Glutamatergic neuron (in vitro differentiated cells): ENCODE measurements at regions not wholly inside any gene's neighbourhood (a gene's known extent, or its start where the extent isn't known, plus 50 kb on each side); places are given as distances from the start of the nearest gene placed in this dataset.
"Not testable (repeated sequence)": the region's sequence is repeated elsewhere in the genome, so short reads cannot be mapped to it uniquely, and the experiment has no call there.

Experiments used
- DNase-seq: peaks from one replicate; pipeline ENCODE4 v3.0.0; 2022
- H3K27ac Mint-ChIP-seq: one replicate; pipeline ENCODE4 v1.8.0; 2020; ENCODE audit warnings: mild to moderate bottlenecking, mixed read lengths, inconsistent platforms; ENCODE audit not compliant: unreplicated experiment
- H3K27me3 Mint-ChIP-seq: one replicate; pipeline ENCODE4 v1.8.0; 2020; ENCODE audit warnings: mild to moderate bottlenecking, moderate library complexity, mixed read lengths, inconsistent platforms; ENCODE audit not compliant: unreplicated experiment
- H3K36me3 Mint-ChIP-seq: one replicate; pipeline ENCODE4 v1.8.0; 2020; ENCODE audit warnings: mild to moderate bottlenecking, mixed read lengths, inconsistent platforms; ENCODE audit not compliant: unreplicated experiment
- H3K4me1 Mint-ChIP-seq: one replicate; pipeline ENCODE4 v1.8.0; 2020; ENCODE audit warnings: mild to moderate bottlenecking, low read depth, mixed read lengths, inconsistent platforms; ENCODE audit not compliant: unreplicated experiment
- H3K4me3 Mint-ChIP-seq: one replicate; pipeline ENCODE4 v1.8.0; 2020; ENCODE audit warnings: mild to moderate bottlenecking, mixed read lengths, inconsistent platforms; ENCODE audit not compliant: unreplicated experiment
- H3K9me3 Mint-ChIP-seq: one replicate; pipeline ENCODE4 v1.8.0; 2020; ENCODE audit warnings: mild to moderate bottlenecking, moderate library complexity, mixed read lengths, inconsistent platforms; ENCODE audit not compliant: unreplicated experiment
- CTCF ChIP-seq: fragments of 200-600 bp; sonication (generic); IDR thresholded peaks from one replicate; pipeline ENCODE4 v1.5.0; 2021; ENCODE audit not compliant: partially characterized antibody, unreplicated experiment

- no peak for DNase-seq
- no peak for TF ChIP-seq CTCF
- Mint-ChIP-seq H3K36me3 (no peaks in the 10 kb centered on the region), H3K27me3 (no peaks in the 10 kb centered on the region), H3K27ac (no peak overlapping the region), H3K9me3 (no peaks in the 10 kb centered on the region), H3K4me3 (no peak overlapping the region), H3K4me1 (no peaks in the 10 kb centered on the region)
Measured at GRCh38 chr16:64074706-64075105, 1047.2 kb downstream of the CDH11 start.

- H3K36me3 Mint-ChIP-seq, H3K4me3 Mint-ChIP-seq, DNase-seq, H3K27ac Mint-ChIP-seq, H3K9me3 Mint-ChIP-seq, H3K4me1 Mint-ChIP-seq, H3K27me3 Mint-ChIP-seq: not testable (repeated sequence)
Measured at GRCh38 chr16:64072131-64072730, 1049.6 kb downstream of the CDH11 start.

GRCh38 chr16:64065523-64065922 is 1056.3 kb downstream of the CDH11 start:
- Mint-ChIP-seq H3K4me1 (no peaks in the 10 kb centered on the region), H3K27me3 (no peaks in the 10 kb centered on the region), H3K27ac (no peak overlapping the region), H3K36me3 (no peaks in the 10 kb centered on the region), H3K4me3 (no peak overlapping the region), H3K9me3 (no peaks in the 10 kb centered on the region)
- DNase-seq: no peak
- TF ChIP-seq CTCF: no peak

- H3K27ac Mint-ChIP-seq: no peak overlapping the region
- no peaks in the 10 kb centered on the region for H3K36me3 Mint-ChIP-seq
- TF ChIP-seq CTCF: no peak
- H3K27me3 Mint-ChIP-seq: no peaks in the 10 kb centered on the region
- DNase-seq: no peak
- no peak overlapping the region for H3K4me3 Mint-ChIP-seq
- no peaks in the 10 kb centered on the region for H3K4me1 Mint-ChIP-seq
- no peaks in the 10 kb centered on the region for H3K9me3 Mint-ChIP-seq
Measured at GRCh38 chr16:64061621-64062020, 1060.2 kb downstream of the CDH11 start.

- H3K4me1 Mint-ChIP-seq: no peaks in the 10 kb centered on the region
- no peak for DNase-seq
- H3K27ac Mint-ChIP-seq: no peak overlapping the region
- H3K9me3 Mint-ChIP-seq: no peaks in the 10 kb centered on the region
- H3K4me3 Mint-ChIP-seq: no peak overlapping the region
- no peaks in the 10 kb centered on the region for H3K27me3 Mint-ChIP-seq
- no peaks in the 10 kb centered on the region for H3K36me3 Mint-ChIP-seq
- no peak for TF ChIP-seq CTCF
Measured at GRCh38 chr16:64060631-64061030, 1061.2 kb downstream of the CDH11 start.
